Trophoblast cell (in vitro differentiated cells and primary cell): ENCODE measurements at regions not wholly inside any gene's neighbourhood (a gene's known extent, or its start where the extent isn't known, plus 50 kb on each side); places are given as distances from the start of the nearest gene placed in this dataset.
A peak's percentile ranks its signal among the peaks of the same experiment; 100 is the strongest.

Source experiments
- DNase-seq, 2 donors: peaks; one replicate each; pipeline ENCODE4 v3.0.0-alpha.2; 2016
- H2AFZ ChIP-seq: 2 replicates; pipeline ENCODE4 v1.6.1; 2013; ENCODE audit warnings: low read length, moderate library complexity, mild to moderate bottlenecking; ENCODE audit not compliant: insufficient read depth, poor library complexity
- H2AK5ac ChIP-seq: 2 replicates; pipeline ENCODE4 v1.6.1; 2013; ENCODE audit warnings: mild to moderate bottlenecking, low read length
- H2BK120ac ChIP-seq: 2 replicates; pipeline ENCODE4 v1.6.1; 2013; ENCODE audit warnings: low read length, mild to moderate bottlenecking, moderate library complexity; ENCODE audit not compliant: insufficient read depth, poor library complexity
- H2BK12ac ChIP-seq: 2 replicates; pipeline ENCODE4 v1.6.1; 2013; ENCODE audit warnings: mild to moderate bottlenecking, low read length, moderate library complexity
- H2BK5ac ChIP-seq: 2 replicates; pipeline ENCODE4 v1.6.1; 2013; ENCODE audit warnings: low read length, low read depth, moderate library complexity, mild to moderate bottlenecking; ENCODE audit not compliant: poor library complexity
- H3K14ac ChIP-seq: 2 replicates; pipeline ENCODE4 v1.6.1; 2013; ENCODE audit warnings: mild to moderate bottlenecking, low read length
- H3K18ac ChIP-seq: 2 replicates; pipeline ENCODE4 v1.6.1; 2013; ENCODE audit warnings: mild to moderate bottlenecking, low read length
- H3K23ac ChIP-seq: 2 replicates; pipeline ENCODE4 v1.6.1; 2013; ENCODE audit warnings: low read length
- H3K27ac ChIP-seq: 2 replicates; pipeline ENCODE4 v1.5.1; 2013; ENCODE audit warnings: low read depth, mild to moderate bottlenecking, inconsistent platforms, low read length, moderate library complexity
- H3K27me3 ChIP-seq: 2 replicates; pipeline ENCODE4 v1.6.1; 2013; ENCODE audit warnings: inconsistent platforms, mild to moderate bottlenecking, low read length, moderate library complexity; ENCODE audit not compliant: insufficient read depth
- H3K36me3 ChIP-seq, 2 experiments: 1 replicate in 1 of 2; 2 replicates in 1 of 2; pipeline ENCODE4 v1.6.1; 2013; ENCODE audit warnings: low read length in 2 of 2, mild to moderate bottlenecking in 2 of 2, moderate library complexity in 1 of 2; ENCODE audit not compliant: insufficient read depth in 2 of 2, control insufficient read depth in 1 of 2
- H3K4ac ChIP-seq: 2 replicates; pipeline ENCODE4 v1.6.1; 2013; ENCODE audit warnings: low read depth, mild to moderate bottlenecking, low read length, moderate library complexity
- H3K4me1 ChIP-seq, 2 experiments: 1 replicate in 1 of 2; 2 replicates in 1 of 2; pipeline ENCODE4 v1.6.1; 2013; ENCODE audit warnings: low read length in 2 of 2, mild to moderate bottlenecking in 2 of 2, moderate library complexity in 1 of 2; ENCODE audit not compliant: insufficient read depth in 2 of 2, control insufficient read depth in 1 of 2
- H3K4me2 ChIP-seq: 2 replicates; pipeline ENCODE4 v1.6.1; 2013; ENCODE audit warnings: inconsistent platforms, mild to moderate bottlenecking, low read length, moderate library complexity
- H3K4me3 ChIP-seq: 2 replicates; pipeline ENCODE4 v1.5.1; 2013; ENCODE audit warnings: mild to moderate bottlenecking, low read depth, low read length, inconsistent platforms
- H3K79me1 ChIP-seq: one replicate; pipeline ENCODE4 v1.6.1; 2013; ENCODE audit warnings: low read length
- H3K79me2 ChIP-seq: 2 replicates; pipeline ENCODE4 v1.6.1; 2013; ENCODE audit warnings: low read length, mild to moderate bottlenecking; ENCODE audit not compliant: control insufficient read depth, insufficient read depth, poor library complexity
- H3K9ac ChIP-seq: 2 replicates; pipeline ENCODE4 v1.6.1; 2013; ENCODE audit warnings: mild to moderate bottlenecking, low read length
- H3K9me3 ChIP-seq: 2 replicates; pipeline ENCODE4 v1.6.1; 2013; ENCODE audit warnings: low read depth, mild to moderate bottlenecking, control low read depth, inconsistent platforms, low read length; ENCODE audit not compliant: insufficient read depth
- H4K12ac ChIP-seq: 2 replicates; pipeline ENCODE4 v1.6.1; 2013; ENCODE audit warnings: low read depth, mild to moderate bottlenecking, low read length, moderate library complexity
- H4K8ac ChIP-seq: 2 replicates; pipeline ENCODE4 v1.6.1; 2013; ENCODE audit warnings: low read depth, mild to moderate bottlenecking, low read length, moderate library complexity
- H4K91ac ChIP-seq: one replicate; pipeline ENCODE4 v1.6.1; 2013; ENCODE audit warnings: low read depth, mild to moderate bottlenecking, low read length, moderate library complexity
- WGBS: extraction: QIAGEN DNeasy Blood & Tissue Kit; methylation state at CpG from one replicate; pipeline ENCODE4 v1.1.7; 2013; ENCODE audit warnings: missing lambda C conversion rate; ENCODE audit not compliant: insufficient read length, insufficient coverage; ENCODE audit errors: extremely low coverage; 5-methylcytosine and 5-hydroxymethylcytosine counted together

GRCh38 chr7:69184339-69184738 lies 413.9 kb upstream of the AUTS2 start:
- no peaks in the 10 kb centered on the region for H3K9me3 ChIP-seq
- H2BK5ac ChIP-seq: no peak overlapping the region
- H2AK5ac ChIP-seq: no peak overlapping the region
- H3K4me1 ChIP-seq: no peaks in the 10 kb centered on the region
- H4K8ac ChIP-seq: no peak overlapping the region
- H4K12ac ChIP-seq: no peak overlapping the region
- no peaks in the 10 kb centered on the region for H3K79me2 ChIP-seq
- no peaks in the 10 kb centered on the region for H3K36me3 ChIP-seq
- no peak overlapping the region for H3K14ac ChIP-seq
- no peaks in the 10 kb centered on the region for H3K27me3 ChIP-seq
- no peak overlapping the region for H3K9ac ChIP-seq
- H3K4ac ChIP-seq: no peak overlapping the region
- H2BK120ac ChIP-seq: no peak overlapping the region
- no CpG with 5 or more reads among the region's 5 CpGs for WGBS
- H3K27ac ChIP-seq: no peak overlapping the region
- no peak overlapping the region for H3K4me2 ChIP-seq
- no peak overlapping the region for H3K4me3 ChIP-seq
- no peak overlapping the region for H3K18ac ChIP-seq
- no peak for DNase-seq
- H3K23ac ChIP-seq: no peak overlapping the region
- no peak overlapping the region for H2AFZ ChIP-seq
- no peak overlapping the region for H2BK12ac ChIP-seq
- no peak overlapping the region for H4K91ac ChIP-seq
- H3K79me1 ChIP-seq: no peaks in the 10 kb centered on the region

GRCh38 chr7:69185170-69185569 lies 413.1 kb upstream of the AUTS2 start:
- H3K36me3 ChIP-seq: no peaks in the 10 kb centered on the region
- H3K4me2 ChIP-seq: no peak overlapping the region
- no peaks in the 10 kb centered on the region for H3K79me1 ChIP-seq
- H2BK12ac ChIP-seq: no peak overlapping the region
- no peak overlapping the region for H2AFZ ChIP-seq
- H3K27me3 ChIP-seq: no peaks in the 10 kb centered on the region
- no peak overlapping the region for H3K9ac ChIP-seq
- H3K9me3 ChIP-seq: no peaks in the 10 kb centered on the region
- H3K14ac ChIP-seq: no peak overlapping the region
- no peaks in the 10 kb centered on the region for H3K79me2 ChIP-seq
- no peak for DNase-seq
- WGBS: no CpG with 5 or more reads among the region's 5 CpGs
- H3K18ac ChIP-seq: no peak overlapping the region
- H2AK5ac ChIP-seq: no peak overlapping the region
- no peak overlapping the region for H2BK120ac ChIP-seq
- no peak overlapping the region for H3K23ac ChIP-seq
- no peak overlapping the region for H4K8ac ChIP-seq
- H4K91ac ChIP-seq: no peak overlapping the region
- no peak overlapping the region for H3K27ac ChIP-seq
- H3K4me1 ChIP-seq: no peaks in the 10 kb centered on the region
- H3K4ac ChIP-seq: no peak overlapping the region
- no peak overlapping the region for H2BK5ac ChIP-seq
- no peak overlapping the region for H3K4me3 ChIP-seq
- no peak overlapping the region for H4K12ac ChIP-seq

GRCh38 chr7:69186974-69187373 lies 411.3 kb upstream of the AUTS2 start:
- Histone ChIP-seq H3K23ac (no peak overlapping the region), H3K79me2 (no peaks in the 10 kb centered on the region)
- WGBS: no CpG with 5 or more reads among the region's 5 CpGs

GRCh38 chr7:69187824-69188333 lies 410.4 kb upstream of the AUTS2 start:
- Histone ChIP-seq H4K91ac (no peak overlapping the region), H3K27ac (no peak overlapping the region), H2BK120ac (no peak overlapping the region), H3K27me3 (no peaks in the 10 kb centered on the region), H3K23ac (no peak overlapping the region), H3K14ac (no peak overlapping the region), H4K8ac (no peak overlapping the region), H2AFZ (no peak overlapping the region), H3K9me3 (no peaks in the 10 kb centered on the region), H3K4ac (no peak overlapping the region), H4K12ac (no peak overlapping the region), H3K79me1 (no peaks in the 10 kb centered on the region), H3K18ac (no peak overlapping the region), H3K36me3 (no peaks in the 10 kb centered on the region), H3K4me3 (no peak overlapping the region), H2AK5ac (no peak overlapping the region), H3K9ac (no peak overlapping the region), H3K79me2 (no peaks in the 10 kb centered on the region), H2BK12ac (no peak overlapping the region), H3K4me1 (no peaks in the 10 kb centered on the region), H3K4me2 (no peak overlapping the region), H2BK5ac (no peak overlapping the region)
- DNase-seq: peak in 1 of 2 donors; percentile 2
- no CpG with 5 or more reads among the region's 5 CpGs for WGBS

More at GRCh38 chr7:69186974-69187373, 411.3 kb upstream of the AUTS2 start:
- no peak overlapping the region for H2BK12ac ChIP-seq
- H3K36me3 ChIP-seq: no peaks in the 10 kb centered on the region
- no peak overlapping the region for H2AK5ac ChIP-seq
- no peak overlapping the region for H2BK5ac ChIP-seq
- H4K8ac ChIP-seq: no peak overlapping the region
- H3K27me3 ChIP-seq: no peaks in the 10 kb centered on the region
- no peak overlapping the region for H3K27ac ChIP-seq
- no peak overlapping the region for H2BK120ac ChIP-seq
- H3K79me1 ChIP-seq: no peaks in the 10 kb centered on the region
- H3K4ac ChIP-seq: no peak overlapping the region
- no peak overlapping the region for H3K14ac ChIP-seq
- no peak overlapping the region for H4K12ac ChIP-seq
- no peak overlapping the region for H2AFZ ChIP-seq
- H3K4me1 ChIP-seq: no peaks in the 10 kb centered on the region
- no peak overlapping the region for H3K4me3 ChIP-seq
- H4K91ac ChIP-seq: no peak overlapping the region
- no peak overlapping the region for H3K9ac ChIP-seq
- DNase-seq: peak; percentile 36 to 67
- no peaks in the 10 kb centered on the region for H3K9me3 ChIP-seq
- no peak overlapping the region for H3K4me2 ChIP-seq
- H3K18ac ChIP-seq: no peak overlapping the region
